SKM-1 (cell line): ENCODE measurements at regions not wholly inside any gene's neighbourhood (a gene's known extent, or its start where the extent isn't known, plus 50 kb on each side); places are given as distances from the start of the nearest gene placed in this dataset.

Source experiments
- DNase-seq: peaks from one replicate; lab custom pipeline; 2025; ENCODE audit not compliant: unreplicated experiment; lab: John Stamatoyannopoulos, UW

DNA sequence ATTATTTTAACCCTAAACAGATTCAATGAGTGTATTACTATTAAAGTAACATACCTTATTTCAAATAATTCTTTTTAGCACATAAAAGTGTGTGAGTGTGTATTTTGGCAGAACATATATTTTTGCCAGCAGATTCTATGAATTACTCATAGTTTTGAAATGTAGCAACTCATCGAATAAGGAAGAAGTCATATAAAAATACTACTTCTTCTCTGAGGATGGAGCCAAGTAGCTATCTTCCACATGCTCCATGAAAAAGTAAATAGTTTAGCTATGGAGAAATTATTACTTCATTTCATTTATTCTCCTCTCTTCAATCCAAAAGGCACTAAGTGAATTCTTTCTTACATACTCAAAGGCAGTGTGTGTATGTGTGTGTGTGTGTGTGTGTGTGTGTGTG, 1090.4 kb upstream of the CDH6 start:
- no peak for DNase-seq

DNA sequence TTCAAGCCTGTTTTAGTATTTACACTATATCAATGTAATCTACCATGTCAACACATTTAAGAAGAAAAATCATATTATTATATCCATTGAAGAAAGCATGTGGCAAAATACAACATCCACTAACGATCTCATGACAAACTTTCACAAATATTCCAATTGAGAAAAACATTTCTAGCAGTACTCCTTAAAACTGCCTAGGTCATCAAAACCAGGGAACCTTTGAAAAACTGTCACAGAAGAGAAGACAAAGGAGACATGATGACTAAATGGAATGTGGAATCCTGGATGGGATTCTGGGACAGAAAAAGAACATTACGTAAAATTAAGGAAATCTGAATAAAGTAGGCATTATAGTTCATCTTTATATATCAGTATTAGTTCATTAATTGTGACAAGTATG, 1091.3 kb upstream of the CDH6 start:
- no peak for DNase-seq

DNA sequence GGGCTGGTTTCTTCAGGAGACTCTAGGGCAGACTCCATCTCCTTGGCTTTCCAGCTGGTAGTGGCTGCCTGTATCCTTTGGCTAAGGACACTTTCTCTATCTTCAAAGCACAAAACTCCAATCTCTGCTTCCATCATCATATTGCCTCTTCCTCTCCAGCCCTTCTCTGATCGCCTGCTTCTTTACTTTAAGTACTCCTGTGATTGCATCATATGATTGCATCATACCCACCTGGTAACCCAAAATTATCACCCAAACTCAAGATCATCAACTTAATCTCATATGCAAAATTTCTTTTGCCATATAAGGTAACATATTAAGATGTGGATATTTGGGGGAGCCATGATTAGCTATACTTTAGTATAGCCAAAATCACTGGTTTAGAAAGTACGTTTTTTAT, 1092.6 kb upstream of the CDH6 start:
- no peak for DNase-seq

DNA sequence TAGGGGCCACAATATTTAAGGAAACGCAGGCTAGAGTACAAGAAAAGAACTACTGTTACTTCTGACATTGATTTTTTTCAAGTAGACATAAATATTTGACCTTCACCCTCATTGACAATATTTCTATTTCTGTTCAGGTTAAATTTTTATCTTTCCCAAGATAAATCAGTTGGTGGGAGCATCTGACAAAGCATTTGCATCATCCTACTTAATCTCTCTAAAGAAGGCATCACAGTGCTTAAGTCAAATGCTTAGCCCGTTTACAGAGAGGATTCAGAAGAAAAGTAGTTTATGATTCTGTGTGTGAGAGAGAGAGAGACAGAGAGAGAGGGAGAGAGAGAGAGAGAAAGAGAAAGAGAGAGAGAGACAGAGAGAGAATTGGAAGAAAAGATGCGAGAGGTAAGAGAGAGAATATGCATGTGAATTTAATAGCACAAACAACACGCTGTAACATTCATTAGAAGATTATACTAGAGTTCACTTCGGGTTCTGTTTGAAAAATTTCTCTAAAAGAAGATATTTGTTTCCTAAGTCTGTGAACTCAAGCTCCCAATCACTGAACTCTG, 1093.3 kb upstream of the CDH6 start:
- DNase-seq, result no peak

DNA sequence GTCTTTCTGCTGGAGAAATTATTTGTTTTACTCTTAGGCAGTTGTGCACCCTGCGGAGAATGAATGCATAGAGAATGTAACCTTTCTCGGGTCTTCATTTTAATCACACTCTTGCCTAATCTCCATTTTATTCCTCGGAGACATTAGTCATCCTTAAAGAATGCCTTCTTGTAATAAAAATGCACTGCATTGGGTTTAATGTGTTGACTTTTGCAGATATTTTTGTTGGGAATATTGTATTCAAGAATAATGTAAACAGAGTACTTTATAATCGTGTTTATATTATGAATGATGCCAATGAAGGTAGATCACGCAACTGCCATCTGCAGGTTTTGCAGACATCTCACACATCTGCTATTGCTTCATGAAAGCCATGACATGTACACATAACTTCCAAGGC, 1093.9 kb upstream of the CDH6 start:
- no peak for DNase-seq

DNA sequence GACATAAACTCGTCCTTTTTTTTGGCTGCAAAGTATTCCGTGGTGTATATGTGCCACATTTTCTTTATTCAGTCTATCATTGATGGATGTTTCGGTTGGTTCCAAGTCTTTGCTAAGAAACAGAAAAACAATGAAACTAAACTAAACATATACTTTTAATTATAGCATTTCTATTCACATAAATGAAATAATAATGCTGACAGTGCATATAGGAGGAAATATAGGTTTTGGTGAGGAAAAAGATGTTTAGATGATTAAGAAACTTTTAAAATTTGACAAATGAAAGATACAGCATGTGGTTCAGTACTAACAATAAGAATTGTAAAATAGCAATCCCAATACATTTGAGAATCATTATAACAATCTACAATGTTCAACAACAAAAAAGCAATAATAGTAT, 1094.5 kb upstream of the CDH6 start:
- DNase-seq, result no peak

DNA sequence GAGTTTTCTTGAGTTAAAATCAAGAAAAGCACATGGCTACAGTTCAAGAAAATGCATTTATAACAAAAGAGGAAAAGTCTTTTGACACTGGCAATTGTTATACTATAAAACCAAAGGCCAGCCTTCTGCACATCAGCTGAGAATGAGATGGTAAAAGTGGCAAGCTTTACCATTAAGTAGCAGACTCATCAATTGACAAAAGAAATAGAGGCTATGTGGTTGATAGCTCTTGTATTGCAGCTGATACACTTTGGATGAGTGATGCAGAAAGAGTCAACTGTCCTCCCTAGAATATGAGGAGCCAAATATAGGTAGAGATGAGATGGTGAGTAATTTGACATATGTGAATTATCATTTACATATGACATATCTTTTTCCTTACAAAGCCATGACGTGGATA, 1100.9 kb upstream of the CDH6 start:
- no peak for DNase-seq

DNA sequence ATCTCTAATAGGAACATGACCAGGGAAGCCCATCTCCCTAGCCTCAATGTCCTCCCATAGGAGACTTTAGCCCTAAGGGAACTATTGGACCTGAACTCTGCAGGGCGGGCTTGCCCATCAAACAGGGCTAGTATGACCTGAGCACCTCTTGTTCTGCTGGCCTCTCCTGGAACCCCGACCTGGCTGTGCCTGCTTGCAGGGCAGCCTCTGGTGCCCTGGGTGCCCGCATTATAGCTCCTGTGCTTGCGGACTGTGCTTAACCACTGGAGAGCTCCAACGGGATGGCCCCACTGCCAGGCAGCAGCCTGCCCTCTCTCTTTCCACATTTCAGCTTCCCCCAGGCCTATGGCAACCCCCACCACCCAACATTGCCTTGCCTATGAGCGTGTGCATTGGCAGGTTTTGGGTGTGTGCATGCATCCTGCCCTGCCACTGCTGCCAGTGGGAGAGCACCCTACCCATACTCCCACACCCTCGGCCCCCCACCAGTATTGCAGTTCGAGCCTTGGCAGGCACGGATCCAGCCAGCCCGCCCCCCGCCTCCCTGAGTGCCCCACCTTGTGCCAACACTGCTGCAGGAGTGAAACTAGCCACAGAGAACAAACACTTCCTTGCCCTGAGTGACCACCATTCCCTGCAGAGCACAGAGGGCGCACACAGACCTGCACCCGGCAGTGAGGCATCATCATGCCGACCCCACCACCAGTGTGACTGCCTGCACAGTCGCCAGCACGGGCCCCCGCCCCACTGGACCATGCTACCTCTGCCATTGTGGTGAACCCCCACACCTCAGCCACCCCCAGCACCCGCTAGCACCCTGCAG, 1123.8 kb upstream of the CDH6 start:
- no peak for DNase-seq

DNA sequence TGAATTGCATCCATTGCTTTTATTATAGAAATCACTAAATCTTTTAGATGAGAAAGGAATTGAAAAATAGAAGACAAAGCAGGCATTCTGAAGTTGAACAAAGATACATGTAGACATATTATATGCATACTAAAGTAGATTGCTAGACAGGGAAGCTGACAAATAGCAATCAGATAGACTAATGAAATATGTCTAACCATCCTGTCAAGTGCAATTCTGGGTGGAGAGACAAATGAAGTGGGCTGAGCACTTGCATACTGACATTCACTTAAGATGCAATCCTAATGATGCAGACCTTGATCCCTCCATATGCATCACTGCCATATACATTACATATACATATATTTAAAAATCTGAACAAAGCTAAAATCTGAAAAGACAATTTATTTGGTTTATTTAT, 1130.0 kb upstream of the CDH6 start:
- no peak for DNase-seq

DNA sequence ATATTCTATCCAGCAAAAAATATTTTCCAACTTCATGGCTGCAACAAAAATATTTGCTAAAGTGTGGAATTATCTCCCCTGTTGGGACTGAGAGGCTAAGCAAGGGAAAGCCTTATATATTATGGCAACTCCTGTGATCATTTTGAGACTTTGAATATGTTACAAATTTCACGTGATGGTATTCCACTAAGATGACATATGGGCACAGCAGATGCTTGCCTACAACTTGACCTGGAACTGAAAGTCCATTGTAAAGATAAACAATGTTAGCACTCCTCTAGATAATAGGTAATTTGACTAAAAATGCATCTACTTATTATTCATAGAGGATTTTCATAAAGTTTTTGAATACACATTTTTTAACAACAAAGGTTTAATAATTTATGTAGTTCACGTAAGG, 1141.5 kb upstream of the CDH6 start:
- no peak for DNase-seq

DNA sequence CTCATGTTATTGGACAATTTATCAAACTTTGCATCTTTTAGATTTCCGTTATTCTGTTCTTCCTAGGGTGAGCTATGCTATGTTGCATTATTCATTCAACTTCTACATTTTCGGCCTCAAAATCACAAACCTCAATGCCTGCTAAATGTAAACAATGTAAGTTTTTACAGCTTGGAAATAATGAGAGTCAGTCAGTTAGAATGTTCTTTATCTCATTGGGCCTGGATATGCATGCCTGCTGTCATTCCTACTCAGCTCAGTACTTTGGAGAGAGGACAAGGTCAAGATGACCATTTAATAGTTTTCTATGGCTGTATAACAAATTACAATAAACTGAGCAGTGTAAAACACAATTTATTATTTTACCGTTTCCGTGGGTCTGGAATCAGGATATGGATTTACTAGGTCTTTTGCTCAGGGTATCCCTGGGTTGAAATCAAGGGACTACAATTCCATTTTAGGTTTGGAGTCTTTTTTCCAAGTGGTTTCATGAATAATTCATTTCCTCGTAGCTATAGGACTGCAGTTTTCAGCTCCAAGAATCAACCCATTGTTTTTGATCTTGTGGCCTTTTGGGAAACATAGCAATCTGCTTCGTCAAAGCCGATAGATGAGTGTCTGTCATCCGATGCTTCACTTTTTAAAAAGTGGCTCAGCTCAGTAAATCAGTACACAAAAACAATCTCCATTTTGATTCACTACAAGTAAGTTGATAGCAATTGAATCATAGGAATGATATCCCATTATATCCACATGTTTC, 1143.2 kb upstream of the CDH6 start:
- no peak for DNase-seq

DNA sequence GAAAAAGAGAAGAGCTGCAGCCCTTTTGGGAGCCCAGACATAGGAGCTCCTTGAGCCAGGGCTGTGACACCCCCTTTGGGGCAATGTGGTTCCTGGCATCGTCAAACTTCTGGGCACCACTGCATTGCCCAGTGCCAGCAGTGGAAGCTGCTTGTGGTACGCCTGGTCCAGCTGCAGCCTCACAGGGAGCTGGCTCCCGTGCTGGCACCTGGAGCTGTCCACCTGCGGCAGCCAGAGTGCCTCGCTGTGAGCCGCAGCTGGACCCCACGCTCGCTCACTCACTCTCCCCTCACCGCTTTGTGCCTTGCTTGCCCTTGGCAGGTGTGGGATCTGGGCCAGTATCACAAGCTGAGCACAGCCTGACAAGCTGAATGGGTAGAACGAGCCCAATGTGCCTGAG, 1150.8 kb upstream of the CDH6 start:
- no peak for DNase-seq

DNA sequence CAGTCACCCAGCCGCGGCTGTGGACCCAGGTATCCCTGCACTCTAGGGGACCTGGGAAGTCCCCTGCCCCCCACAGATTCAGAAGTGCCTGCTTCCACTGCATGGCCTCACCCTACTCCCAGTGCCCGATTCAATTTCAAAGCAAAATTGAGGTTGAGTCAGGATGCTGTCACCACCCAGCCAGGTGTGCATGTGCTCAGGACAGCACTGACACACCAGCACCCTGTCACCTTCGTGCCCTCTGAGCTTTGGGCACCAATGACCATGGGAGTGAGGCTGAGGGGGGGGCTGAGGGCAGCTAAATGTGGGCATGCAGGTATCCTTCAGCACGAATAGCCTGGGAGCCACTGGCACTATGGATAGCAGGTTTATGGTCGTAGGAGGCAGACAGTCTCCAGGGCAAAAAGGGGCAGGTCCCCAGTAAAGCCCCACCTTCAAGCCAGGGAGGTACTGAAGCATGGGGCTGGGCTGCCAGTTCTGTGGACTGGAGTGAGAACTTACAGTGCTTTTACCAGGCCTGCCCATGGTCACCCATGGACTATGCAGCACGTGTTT, 1151.6 kb upstream of the CDH6 start:
- no peak for DNase-seq

DNA sequence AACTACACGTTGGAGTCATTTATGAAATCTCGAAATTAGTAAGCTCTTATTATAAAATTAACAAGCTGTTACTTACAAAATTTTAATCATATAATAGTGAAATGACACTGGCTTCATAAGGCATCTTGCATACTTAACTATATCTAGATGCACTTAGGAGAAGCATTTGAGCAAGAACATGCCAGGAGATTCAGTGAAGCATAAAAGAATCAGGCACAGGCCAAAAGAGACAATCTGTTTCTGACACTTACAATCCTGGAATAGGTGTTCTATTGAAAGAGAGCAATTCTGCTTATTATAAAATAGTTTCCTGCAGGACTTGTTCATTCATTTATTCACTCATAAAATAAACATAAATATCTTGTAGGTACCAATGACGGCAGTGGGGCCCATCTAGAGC, 1152.2 kb upstream of the CDH6 start:
- no peak for DNase-seq

DNA sequence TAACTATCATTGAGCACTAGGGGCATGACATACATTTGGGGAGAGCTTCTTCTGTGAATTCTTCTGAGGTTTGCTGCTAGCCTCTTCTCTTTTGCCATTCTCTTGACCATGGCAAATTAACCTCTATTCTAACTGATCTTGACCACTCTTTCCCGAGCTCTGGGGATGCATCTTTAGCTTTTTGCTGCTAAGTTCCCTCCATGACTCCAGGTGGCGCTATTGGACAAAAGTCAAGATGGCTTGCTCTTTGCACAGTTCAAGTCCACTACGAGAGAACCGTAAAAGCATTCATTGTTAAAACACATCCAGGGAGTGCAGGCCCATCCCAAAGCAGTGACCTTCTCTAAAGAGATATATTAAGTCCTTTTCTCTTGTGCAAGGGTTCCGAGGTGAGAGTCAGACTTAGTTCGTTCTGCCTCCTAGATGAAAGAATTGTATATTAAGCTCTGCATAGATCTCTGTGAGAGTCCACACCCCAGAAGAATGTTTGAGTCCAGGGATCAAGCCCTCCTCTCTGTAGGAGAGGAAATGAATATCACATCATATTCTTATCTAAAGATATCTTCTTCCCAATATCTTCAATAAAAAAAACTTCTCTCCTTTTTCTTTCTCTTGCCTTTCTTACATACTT, 1152.9 kb upstream of the CDH6 start:
- DNase-seq, result peak; percentile 20

DNA sequence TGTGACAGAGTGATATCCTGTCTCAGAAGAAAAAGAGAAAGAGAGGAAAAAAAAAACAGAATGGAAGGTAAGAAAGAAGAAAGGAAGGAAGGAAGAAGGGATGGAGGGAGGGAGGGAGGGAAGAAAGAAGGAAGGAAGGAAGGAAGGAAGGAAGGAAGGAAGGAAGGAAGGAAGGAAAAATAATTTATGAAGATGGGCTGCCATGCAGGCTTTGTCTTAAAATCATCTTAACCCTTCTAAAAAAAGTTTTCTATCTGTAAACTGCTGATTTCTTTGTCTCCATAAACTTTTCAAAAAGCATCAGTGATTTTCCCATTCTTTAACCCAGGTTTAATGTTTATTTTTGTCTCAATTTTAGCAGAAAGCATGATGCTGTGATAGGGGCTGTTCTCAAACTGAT, 1154.1 kb upstream of the CDH6 start:
- DNase-seq, result no peak

DNA sequence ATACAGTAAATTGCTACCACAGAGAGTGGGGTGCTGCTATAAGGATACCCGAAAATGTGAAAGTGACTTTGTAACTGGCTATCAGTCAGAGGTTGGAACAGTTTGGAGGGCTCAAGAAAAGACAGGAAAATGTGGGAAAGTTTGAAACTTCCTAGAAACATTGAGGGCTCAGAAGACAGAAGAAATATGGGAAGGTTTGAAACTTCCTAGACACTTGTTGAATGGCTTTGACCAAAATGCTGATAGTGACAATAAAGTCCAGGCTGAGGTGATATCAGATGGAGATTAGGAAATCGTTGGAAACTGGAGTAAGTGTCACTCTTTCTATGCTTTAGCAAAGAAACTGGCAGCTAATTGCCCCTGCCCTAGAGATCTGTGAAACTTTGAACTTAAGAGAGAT, 1158.6 kb upstream of the CDH6 start:
- DNase-seq, result no peak

DNA sequence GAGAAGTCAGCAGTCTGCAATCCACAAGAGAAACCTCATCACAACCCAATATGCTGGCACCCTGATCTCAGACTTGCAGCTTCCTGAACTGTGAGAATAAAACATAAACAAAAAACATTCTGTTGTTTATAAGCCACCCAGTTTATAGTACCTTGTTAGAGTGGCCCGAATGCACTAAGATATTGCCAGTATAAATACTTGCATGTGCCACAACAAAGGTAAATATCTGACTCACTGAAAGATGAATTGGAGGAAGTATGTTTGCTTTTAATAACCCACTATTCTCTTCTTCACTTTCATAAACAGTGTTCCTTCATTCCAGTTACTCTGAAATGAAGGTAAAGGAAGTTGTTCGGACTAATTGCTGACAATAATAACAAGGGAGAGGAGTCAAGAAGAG, 1163.4 kb upstream of the CDH6 start:
- no peak for DNase-seq

DNA sequence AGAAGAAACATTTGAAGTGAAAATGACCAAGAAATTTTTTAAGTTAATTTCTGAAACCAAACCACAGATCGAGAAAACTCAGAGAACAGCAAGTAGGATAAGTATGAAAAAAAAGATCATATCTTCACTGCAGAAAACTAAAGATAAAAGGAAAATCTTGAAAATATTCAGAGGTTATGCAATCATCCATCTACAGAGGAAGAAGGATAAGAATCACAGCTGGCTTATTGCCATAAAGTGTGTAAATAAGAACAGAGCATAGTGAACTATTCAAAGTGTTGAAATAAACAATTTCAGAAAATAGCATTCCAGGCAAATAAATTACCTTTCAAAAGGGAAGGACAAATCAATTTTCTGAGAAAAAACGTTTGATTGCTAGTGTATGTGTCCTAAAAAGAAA, 1191.7 kb upstream of the CDH6 start:
- no peak for DNase-seq

DNA sequence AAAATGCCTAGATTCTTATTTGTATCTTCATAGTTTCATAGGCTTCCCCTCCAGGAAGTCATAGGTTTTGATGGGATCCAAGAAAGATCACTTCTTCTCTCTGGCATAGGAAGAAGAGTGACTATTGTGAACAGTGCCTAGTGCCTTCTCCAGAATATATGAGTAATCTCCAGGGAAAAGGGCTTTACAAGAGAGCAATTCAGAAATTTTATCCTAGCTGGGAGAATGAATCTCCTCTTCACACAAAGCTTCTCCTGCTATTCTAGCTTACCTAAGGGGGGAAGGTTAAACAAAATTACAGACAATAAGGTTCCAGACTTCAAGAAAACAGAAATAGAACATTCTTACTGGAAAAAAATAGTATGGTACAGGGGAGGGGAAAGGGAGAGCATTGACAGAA, 1193.3 kb upstream of the CDH6 start:
- DNase-seq, result no peak

DNA sequence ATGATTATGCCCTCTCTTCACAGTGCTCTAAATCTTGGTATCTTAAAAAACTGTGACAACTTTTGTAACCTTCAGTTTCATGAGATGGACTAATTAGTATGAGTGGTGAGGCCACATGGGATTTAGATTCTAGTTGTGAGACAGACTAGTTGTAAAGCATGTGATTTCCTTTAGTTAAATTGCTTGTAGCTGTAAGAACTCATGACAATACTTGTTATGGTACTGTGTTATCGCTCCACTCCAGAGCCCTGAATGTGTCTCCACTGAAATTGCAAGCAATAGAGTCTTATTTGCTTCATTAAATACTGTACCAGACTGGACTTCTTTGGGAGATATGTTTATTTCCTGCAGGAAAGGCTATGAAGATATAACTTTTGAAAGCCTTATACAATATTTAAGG, 1198.3 kb upstream of the CDH6 start:
- no peak for DNase-seq

DNA sequence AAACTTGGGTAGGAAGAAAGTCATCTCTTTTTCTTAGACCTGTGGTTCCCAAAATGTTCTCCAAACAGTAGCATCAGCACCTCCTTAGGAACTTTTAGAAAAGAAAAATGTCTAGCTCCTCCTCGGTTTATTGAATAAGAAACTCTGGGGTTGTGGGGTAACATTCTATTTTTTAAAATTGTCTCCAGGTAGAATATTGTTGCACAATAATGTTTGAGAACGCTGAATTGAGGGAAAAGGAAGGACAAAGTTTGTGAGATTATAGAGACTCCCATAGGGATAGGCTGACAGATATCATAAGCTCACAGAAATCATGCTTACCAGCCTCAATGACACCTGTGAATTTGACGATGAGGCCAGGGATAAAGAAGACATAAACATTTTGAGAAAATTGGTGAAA, 1199.0 kb upstream of the CDH6 start:
- no peak for DNase-seq
